Mucosa of descending colon (tissue), 3 donors: ENCODE measurements at regions not wholly inside any gene's neighbourhood (a gene's known extent, or its start where the extent isn't known, plus 50 kb on each side); places are given as distances from the start of the nearest gene placed in this dataset.
A peak's percentile ranks its signal among the peaks of the same experiment; 100 is the strongest.

Source experiments
- ATAC-seq: fragments of 200-7000 bp; cut with Tn5 transposase; one replicate; pipeline ENCODE4 v1.9.1; 2020; ENCODE audit warnings: mild to moderate bottlenecking, moderate library complexity
- DNase-seq, 3 donors: peaks; one replicate each; pipeline ENCODE4 v3.0.0-alpha.2; 2020
- H3K36me3 ChIP-seq: fragments of 200-600 bp; one replicate; pipeline ENCODE4 v1.8.0; 2021; ENCODE audit warnings: low read depth, mild to moderate bottlenecking
- H3K4me1 ChIP-seq: fragments of 200-600 bp; one replicate; pipeline ENCODE4 v1.8.0; 2021; ENCODE audit warnings: low read depth, mild to moderate bottlenecking
- H3K4me3 ChIP-seq: fragments of 200-600 bp; one replicate; pipeline ENCODE4 v1.8.0; 2021; ENCODE audit warnings: mild to moderate bottlenecking
- H3K9me3 ChIP-seq: fragments of 200-600 bp; one replicate; pipeline ENCODE4 v1.8.0; 2021; ENCODE audit warnings: mild to moderate bottlenecking
- CTCF ChIP-seq: fragments of 200-600 bp; IDR thresholded peaks from one replicate; pipeline ENCODE4 v1.8.0; 2022; ENCODE audit warnings: antibody characterized with exemption, mild to moderate bottlenecking
- intact Hi-C, 2 donors: fragments of 100-400 bp; cut with DNase I in 1 of 2; cut with micrococcal nuclease in 1 of 2; formaldehyde crosslinking; loops; one replicate each; pipeline versions ENCODE4 v1.11.0 to v1.11.1; 2022; cut with DNase I, micrococcal nuclease
- donor health status: DM: no; HTN: no; CAD: no; lungs with moderate emphysema.
- donor health status: DM: no; HTN: no; CAD: no.
- donor health status: DM: no; HTN: yes; CAD: no.

- intact Hi-C loops, result no loop called here
- H3K36me3 ChIP-seq, result no peaks in the 10 kb centered on the region
- TF ChIP-seq CTCF, result no peak
- no peaks in the 10 kb centered on the region for H3K4me1 ChIP-seq
- DNase-seq, result no peak
- no peaks in the 10 kb centered on the region for H3K9me3 ChIP-seq
- H3K4me3 ChIP-seq, result no peak overlapping the region
- no peak for ATAC-seq
Observed at GRCh38 chrX:15985937-15986336, 131.3 kb upstream of the AP1S2 start.

- no peak for TF ChIP-seq CTCF
Observed at GRCh38 chrX:15983034-15983433, 128.4 kb upstream of the AP1S2 start.

GRCh38 chrX:15977644-15978043, 123.0 kb upstream of the AP1S2 start:
- DNase-seq, result no peak
- ATAC-seq, result no peak
- Histone ChIP-seq H3K4me3 (no peak overlapping the region), H3K9me3 (no peaks in the 10 kb centered on the region), H3K4me1 (no peaks in the 10 kb centered on the region), H3K36me3 (no peaks in the 10 kb centered on the region)
- intact Hi-C loops, result no loop called here
- no peak for TF ChIP-seq CTCF

More at GRCh38 chrX:15983034-15983433, 128.4 kb upstream of the AP1S2 start:
- Histone ChIP-seq H3K4me1 (no peaks in the 10 kb centered on the region), H3K9me3 (no peaks in the 10 kb centered on the region), H3K36me3 (no peaks in the 10 kb centered on the region), H3K4me3 (no peak overlapping the region)
- ATAC-seq (no peak), DNase-seq (no peak)
- intact Hi-C loops, result no loop called here

GRCh38 chrX:15976396-15976795, 121.8 kb upstream of the AP1S2 start:
- DNase-seq (no peak), ATAC-seq (no peak)
- no peaks in the 10 kb centered on the region for H3K4me1 ChIP-seq
- intact Hi-C loops, result no loop called here
- no peak overlapping the region for H3K4me3 ChIP-seq
- no peaks in the 10 kb centered on the region for H3K36me3 ChIP-seq
- H3K9me3 ChIP-seq, result no peaks in the 10 kb centered on the region
- TF ChIP-seq CTCF, result no peak

GRCh38 chrX:15973946-15974345, 119.3 kb upstream of the AP1S2 start:
- ATAC-seq (no peak), DNase-seq (no peak)
- H3K9me3 ChIP-seq, result no peaks in the 10 kb centered on the region
- H3K4me1 ChIP-seq, result no peaks in the 10 kb centered on the region
- intact Hi-C loops, result no loop called here
- no peak for TF ChIP-seq CTCF
- H3K36me3 ChIP-seq, result no peaks in the 10 kb centered on the region
- no peak overlapping the region for H3K4me3 ChIP-seq

GRCh38 chrX:15973299-15973698, 118.7 kb upstream of the AP1S2 start:
- Histone ChIP-seq H3K9me3 (no peaks in the 10 kb centered on the region), H3K4me3 (no peak overlapping the region), H3K36me3 (no peaks in the 10 kb centered on the region), H3K4me1 (no peaks in the 10 kb centered on the region)
- TF ChIP-seq CTCF, result no peak
- DNase-seq (peak in 1 of 3 donors; percentile 19), ATAC-seq (peak; percentile 62)
- intact Hi-C loops, result no loop called here
